Midbrain (tissue), 1 donor: ENCODE measurements at regions not wholly inside any gene's neighbourhood (a gene's known extent, or its start where the extent isn't known, plus 50 kb on each side); places are given as distances from the start of the nearest gene placed in this dataset.
A peak's percentile ranks its signal among the peaks of the same experiment; 100 is the strongest.

Experiments
- DNase-seq: peaks from one replicate; lab custom pipeline; 2025; lab: John Stamatoyannopoulos, UW

DNA sequence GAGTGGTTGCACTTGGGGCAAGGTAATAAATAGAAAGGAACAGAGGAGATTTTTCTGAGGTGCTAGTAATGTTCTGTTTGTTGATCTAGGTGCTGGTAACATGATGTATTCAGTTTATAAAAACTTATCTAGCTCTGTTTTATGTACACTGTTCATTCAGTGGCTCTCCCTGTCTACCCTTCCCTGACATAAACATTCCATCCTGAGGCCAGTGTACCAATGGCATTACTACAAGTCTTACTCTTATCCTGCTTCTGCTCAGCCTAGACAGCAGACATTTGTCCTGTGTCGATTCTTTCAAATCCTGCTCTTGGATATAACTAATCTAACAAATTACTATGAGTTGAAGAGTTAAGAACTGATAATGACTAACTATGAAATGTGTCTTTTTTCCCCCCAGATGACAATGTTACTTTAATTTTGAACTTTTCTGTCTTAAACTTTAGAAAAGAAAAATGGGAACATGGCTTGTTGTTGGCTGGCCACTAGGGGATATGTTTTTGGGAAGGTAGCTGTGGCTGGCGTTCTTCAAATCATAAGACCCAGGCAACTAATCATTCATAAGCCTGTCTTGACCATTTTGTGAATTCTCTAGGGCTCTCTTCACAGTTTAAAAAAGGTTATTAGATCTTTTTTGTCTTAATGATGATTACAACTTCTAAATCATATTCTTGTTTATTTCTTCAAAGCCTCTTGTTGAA, 390.9 kb downstream of the PBX1 start:
- DNase-seq: no peak

DNA sequence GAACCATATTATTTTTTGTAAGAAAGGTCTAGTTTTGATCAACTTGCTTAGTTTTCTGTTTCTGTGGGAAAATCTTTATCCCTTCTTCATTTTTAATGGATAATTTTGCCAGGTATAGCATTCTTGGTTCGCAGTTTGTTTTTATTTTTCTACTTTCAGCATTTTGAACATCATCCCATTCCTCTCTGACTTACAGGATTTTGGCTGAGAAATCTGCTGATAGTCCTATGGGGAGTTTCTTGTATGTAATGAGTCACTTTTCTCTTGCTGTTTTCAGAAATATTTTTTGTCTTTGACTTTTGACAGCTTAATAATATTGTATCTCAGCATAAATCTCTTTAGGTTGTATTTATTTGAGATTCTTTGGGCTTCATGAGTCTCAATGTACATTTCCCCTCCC, 389.1 kb downstream of the PBX1 start:
- no peak for DNase-seq

DNA sequence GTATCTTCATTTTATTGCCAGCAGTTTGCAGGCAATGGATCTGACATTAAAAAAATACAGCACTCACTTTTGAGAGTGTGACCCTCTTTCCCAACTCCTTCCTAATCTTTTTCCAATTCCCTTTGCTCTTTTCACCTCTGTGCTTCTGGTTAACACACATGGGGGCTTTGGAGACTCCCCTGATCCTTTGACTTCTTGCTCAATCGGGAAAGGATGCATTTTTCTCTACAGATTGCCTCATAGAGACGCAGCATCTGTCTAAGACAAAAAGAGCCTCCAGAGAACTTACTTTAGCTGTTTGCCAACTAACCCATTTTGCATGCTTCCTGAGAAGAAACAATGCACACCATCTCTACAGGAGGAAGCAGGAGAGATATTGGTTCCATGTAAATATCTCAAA, 378.3 kb downstream of the PBX1 start:
- no peak for DNase-seq

DNA sequence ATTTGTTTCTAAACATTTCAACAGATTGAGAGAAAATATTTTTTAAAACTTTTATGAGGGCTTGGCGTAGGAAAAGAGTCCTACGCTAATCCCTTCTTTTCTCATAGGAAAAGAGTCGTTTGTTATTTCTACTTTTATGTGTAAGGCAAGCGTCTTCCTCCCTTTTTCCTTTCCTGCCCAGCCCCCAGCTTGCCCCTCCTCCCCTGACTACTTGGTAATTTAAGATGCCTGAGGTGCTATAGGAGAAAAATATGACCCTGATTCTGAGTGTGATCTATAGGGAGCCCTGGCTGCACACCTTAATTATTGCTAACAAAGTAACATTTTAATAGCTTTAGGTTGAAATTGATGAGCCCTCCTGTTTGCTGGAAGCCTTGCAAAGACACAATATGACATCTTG, 373.6 kb downstream of the PBX1 start:
- DNase-seq: no peak

DNA sequence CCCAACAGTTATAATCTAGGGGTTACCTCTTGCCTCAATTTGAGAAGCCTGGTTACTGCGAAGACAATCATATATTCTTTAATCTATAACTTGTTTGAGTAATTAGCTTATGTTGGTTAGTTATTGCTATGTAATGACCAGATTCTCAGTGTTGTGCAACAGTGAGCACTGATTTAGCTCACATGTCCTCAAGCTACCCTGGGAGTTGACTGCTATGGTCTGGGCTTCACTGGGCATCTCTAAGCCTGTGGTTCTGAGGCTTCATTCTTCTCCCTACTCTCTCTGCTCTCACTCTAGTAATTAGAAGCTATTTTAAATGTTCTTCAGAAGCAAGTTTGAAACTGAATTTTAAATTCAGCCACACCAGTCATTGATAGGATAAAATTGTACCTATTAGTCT, 371.8 kb downstream of the PBX1 start:
- DNase-seq: no peak

DNA sequence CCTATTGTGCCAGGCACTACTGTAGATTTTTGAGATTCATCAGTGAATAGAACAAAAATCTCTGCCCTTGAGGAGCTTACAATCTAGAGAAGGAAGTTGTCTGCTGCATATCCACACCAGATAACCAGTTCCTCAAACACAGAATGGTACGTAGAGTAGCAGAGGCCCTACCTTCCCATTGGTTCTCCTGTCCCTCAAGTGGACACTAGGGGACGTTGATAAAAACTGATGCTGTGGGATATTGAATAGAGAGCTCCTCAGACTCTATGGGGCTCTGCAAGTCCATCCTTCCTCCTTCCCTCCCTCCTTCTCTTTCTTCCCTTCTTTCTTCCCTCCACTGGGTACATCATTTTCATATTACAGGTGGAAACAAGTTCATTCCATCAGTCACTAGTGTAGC, 371.3 kb downstream of the PBX1 start:
- DNase-seq: no peak

DNA sequence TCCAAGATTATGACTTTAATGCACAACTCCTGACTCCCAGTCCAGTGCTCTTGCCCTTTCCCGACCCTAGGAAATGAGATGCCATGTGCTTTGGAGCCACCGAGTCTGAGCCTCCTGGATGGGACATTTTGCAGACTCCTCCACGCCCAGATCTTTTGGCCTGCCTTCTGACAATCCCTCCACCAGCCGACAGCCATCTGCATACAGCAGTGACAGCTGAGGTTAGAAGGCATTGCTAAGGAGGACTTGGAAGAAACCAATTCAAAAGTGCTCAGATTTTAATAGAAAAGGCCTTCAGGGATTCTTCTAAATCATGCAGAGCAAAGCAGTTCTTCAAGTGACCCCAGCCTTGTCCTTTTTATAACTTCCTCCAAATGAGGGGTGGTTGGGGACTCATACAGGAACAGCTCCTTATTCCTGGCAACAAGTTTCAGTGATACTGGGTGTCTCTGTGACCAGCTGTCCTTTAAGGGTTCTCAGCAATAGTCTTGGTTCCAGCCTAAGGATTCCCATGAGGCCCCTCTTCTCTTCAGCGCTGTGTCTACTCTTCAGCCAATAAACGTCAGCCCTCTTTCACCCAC, 369.3 kb downstream of the PBX1 start:
- no peak for DNase-seq

DNA sequence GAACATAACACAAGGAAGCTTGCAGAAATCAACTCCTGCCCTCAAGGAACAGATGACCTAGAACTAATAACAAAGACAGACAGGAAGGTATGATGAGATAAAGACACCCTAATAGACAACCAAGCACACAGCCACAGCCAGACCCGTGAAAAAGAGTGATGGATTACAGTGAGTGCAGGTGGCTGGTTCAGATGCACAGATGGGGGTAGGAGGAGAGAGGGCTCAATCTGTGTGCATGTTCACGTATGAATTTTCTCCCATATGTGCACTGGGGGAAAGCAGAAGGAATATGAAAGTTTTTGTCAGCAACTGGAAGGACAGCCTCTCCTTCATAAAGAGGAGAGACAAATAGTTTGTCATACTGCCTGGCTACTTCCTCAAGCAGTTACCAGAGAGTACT, 367.1 kb downstream of the PBX1 start:
- no peak for DNase-seq

DNA sequence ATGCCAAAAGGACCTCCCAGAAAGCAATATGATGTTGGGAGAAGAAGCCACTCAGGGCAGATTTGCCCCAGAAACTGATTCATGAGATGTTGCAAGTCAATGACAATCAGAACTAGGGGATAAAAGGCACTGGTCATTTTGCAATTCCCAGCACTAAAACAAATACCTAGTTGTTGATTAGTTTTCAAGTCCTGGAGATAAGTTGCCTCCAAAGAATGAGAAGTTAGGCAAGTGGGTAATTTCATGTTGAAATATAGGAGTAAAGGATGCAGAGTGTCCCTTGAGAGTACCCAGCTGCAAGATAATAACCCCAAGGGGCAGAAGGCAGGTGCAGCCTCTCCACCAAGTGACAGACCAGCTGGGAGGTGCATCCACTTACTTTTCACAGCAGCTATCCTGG, 363.6 kb downstream of the PBX1 start:
- DNase-seq: no peak

DNA sequence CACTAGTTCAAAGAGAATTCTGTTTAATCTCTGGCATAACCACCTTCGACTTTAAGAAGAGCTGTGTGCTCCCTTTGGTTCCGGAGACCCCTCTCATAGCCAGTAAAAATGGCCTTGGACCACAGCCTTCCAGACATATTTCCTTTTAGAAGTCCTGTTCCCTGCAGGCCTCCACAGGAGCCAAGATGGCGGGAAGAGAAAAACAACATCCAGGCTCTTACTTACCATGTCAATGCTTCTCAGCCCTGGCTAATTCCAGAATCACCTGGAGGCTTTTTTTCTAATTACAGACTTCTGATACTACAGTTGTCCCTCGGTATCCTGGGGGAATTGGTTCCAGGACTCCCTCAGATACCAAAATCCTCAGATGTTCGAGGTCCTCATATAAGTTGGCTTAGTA, 362.5 kb downstream of the PBX1 start:
- no peak for DNase-seq

DNA sequence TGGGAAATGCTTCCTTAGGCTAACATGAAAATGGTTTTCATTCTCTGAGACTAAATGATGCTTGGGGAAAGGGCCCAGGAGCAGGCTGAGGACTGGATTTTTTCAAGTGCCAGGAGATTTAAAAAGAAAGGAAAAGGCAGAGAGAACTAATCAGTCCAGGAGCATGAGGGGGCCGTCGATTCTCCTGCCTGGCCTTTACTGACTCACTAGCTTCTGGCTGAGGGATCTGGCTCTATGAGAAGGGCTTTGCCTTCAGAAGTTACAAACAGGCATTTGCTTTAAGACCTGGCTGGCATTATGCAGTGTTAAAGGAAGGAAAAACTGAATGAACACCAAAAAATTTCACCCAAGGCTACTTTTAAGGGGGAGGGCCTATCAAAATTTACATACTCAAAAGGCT, 359.2 kb downstream of the PBX1 start:
- no peak for DNase-seq

DNA sequence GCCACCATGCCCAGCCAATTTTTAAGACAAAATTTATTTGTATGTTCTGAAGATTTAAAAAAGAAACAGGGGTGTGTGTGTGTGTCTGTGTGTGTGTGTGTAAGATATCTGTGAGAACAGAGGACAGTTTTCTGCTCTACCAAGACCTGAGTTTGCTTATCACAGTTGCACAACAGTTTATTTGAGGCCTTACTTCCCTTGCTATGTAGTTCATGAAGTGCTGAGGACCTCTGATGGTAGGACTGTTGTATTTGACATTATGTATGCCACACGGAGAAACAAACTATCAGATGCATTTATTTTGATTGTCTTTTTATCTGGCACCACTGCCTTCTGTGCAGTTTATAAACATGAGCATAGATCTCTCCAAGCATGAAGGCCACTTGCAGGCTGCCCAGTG, 355.2 kb downstream of the PBX1 start:
- peak; percentile 25 for DNase-seq

DNA sequence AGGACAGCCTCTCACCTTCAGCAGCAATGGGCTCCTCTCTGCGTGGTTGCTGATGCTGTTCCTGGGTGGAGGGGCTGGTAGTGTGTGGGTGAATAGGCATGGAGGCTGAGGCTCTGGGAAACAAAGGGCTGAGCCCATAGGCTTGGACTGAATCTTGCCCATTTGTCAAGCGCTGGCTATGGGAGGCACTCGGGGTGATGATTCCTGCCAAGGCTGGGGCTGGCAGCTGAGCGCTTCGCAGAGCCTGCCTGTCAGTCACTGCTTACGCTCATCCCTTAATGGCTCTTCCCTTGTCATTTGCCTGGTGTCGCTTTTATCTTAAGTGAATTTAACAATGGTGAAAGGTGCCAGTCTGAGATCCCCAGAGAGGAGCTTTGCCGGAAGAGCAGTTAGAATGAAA, 353.3 kb downstream of the PBX1 start:
- no peak for DNase-seq

DNA sequence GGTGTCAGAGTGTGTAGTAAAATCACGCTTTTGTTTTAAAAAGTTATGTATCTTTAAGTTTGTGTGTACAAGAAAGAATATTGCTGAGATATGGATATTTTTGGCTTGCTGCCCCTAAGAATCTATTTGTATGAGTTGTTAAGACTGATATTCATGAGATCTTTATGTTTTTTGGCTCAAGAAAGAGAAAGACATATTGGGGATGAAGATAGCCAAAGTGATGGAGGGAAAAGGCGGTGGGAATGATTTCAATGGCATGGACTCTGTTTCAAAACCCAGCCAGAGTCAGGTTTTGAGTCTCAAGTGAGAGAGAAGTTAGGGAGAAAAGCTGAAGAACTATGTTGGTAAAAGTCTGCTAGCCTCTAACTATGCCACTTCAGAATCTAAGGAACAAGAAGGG, 351.7 kb downstream of the PBX1 start:
- no peak for DNase-seq

DNA sequence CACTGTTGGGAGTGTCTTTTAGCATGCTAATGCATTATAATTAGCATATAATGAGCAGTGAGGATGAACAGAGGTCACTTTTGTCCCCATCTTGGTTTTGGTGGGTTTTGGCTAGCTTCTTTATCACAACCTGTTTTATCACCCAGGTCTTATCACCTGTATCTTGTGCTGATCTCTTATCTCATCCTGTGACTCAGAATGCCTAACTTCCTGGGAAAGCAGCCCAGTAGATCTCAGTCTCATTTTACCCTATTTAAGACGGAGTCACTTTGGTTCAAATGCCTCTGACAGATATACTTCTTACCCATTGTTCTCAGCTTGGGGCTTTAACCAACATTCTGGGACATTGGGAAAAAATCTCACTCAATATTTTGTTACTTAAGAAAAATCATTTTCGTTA, 348.7 kb downstream of the PBX1 start:
- DNase-seq: no peak

DNA sequence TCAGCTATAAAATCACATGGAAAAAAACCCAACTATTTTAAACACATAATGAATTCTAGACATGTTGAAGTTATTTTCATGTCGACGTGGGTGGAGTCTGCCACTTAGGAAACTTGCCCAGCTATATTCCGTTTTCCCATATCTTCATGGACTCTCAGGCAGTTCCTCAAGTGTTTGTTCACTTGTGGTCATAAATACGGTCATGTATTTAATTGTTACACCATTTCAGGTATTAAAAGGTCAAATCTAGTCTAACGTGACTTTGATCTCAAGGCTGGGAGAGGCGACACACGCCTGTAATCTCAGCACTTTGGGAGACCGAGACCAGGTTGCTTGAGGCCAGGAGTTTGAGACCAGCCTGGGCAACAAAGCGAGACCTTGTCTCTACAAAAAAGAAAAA, 346.9 kb downstream of the PBX1 start:
- no peak for DNase-seq

DNA sequence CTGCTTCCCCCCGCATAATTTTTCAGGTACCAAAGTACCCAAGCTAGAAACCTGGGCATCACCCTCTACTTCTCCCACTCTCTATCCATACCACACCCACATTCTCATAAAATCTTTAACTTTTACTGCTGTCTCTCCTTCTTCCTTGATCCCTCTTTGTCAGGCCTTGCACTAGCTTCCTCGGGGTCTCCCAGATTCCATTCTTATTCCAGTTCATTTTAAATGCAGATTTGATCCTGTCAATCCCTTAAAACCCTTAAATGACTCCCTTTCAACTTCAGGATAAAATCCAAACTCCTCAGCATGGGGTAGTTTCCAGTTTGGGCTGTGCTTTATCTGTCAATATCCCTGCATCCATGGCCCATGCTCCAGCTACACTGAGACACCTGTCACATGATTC, 343.5 kb downstream of the PBX1 start:
- DNase-seq: no peak
